Upper lobe of left lung (tissue), 6 donors: ENCODE measurements at regions not wholly inside any gene's neighbourhood (a gene's known extent, or its start where the extent isn't known, plus 50 kb on each side); places are given as distances from the start of the nearest gene placed in this dataset.

ENCODE experiments used
- ATAC-seq, 2 donors: fragments of 200-7000 bp; cut with Tn5 transposase; one replicate each; pipeline ENCODE4 v1.9.1; 2022; ENCODE audit warnings: mild to moderate bottlenecking in 2 of 2, moderate library complexity in 2 of 2; ENCODE audit not compliant: low FRiP score in 2 of 2
- DNase-seq, 2 donors: peaks; one replicate each; pipeline ENCODE4 v3.0.0-alpha.2; 2019 to 2020
- H3K27ac ChIP-seq, 4 donors: fragments of 200-600 bp; sonication (generic); one replicate each; pipeline ENCODE4 v1.5.1; 2016 to 2019
- H3K27me3 ChIP-seq, 4 donors: fragments of 200-600 bp; sonication (generic); one replicate each; pipeline ENCODE4 v1.5.1; 2017 to 2019
- H3K36me3 ChIP-seq, 4 donors: fragments of 200-600 bp; sonication (generic); one replicate each; pipeline ENCODE4 v1.5.1; 2016 to 2019
- H3K4me1 ChIP-seq, 4 donors: fragments of 200-600 bp; sonication (generic); one replicate each; pipeline ENCODE4 v1.5.1; 2018 to 2019
- H3K4me3 ChIP-seq, 4 donors: fragments of 200-600 bp; sonication (generic); one replicate each; pipeline ENCODE4 v1.5.1; 2017 to 2019; ENCODE audit warnings: mild to moderate bottlenecking in 2 of 4, moderate library complexity in 1 of 4
- H3K9me3 ChIP-seq, 4 donors: fragments of 200-600 bp; sonication (generic); one replicate each; pipeline ENCODE4 v1.5.1; 2018 to 2019
- CTCF ChIP-seq, 6 experiments: fragments of 450-650 bp in 4 of 6; fragments of 200-600 bp in 2 of 6; sonication (generic) in 2 of 6; IDR thresholded peaks; one replicate each; pipeline ENCODE4 v1.5.1; 2016 to 2019; ENCODE audit warnings: antibody characterized with exemption in 6 of 6
- EP300 ChIP-seq, 4 donors: sonication (generic); formaldehyde crosslinking; IDR thresholded peaks; one replicate each; pipeline ENCODE4 v1.5.1; 2017; ENCODE audit warnings: antibody characterized with exemption in 4 of 4, control low read depth in 2 of 4
- POLR2A ChIP-seq, 4 donors: fragments of 450-650 bp; IDR thresholded peaks; one replicate each; pipeline ENCODE4 v1.5.1; 2016 to 2017; ENCODE audit warnings: antibody characterized with exemption in 4 of 4, mild to moderate bottlenecking in 2 of 4
- POLR2AphosphoS5 ChIP-seq, 2 donors: sonication (generic); formaldehyde crosslinking; IDR thresholded peaks; one replicate each; pipeline ENCODE4 v1.5.1; 2017; ENCODE audit warnings: antibody characterized with exemption in 2 of 2
- WGBS, 2 donors: methylation state at CpG; one replicate each; pipeline ENCODE4 v1.1.5; 2017 to 2018; 5-methylcytosine and 5-hydroxymethylcytosine counted together
- donor health status: DM: no; HTN: no; CAD: no; lungs with moderate emphysema.
- donor health status: DM: no; HTN: yes; CAD: no; lungs with severe emphysema.

DNA sequence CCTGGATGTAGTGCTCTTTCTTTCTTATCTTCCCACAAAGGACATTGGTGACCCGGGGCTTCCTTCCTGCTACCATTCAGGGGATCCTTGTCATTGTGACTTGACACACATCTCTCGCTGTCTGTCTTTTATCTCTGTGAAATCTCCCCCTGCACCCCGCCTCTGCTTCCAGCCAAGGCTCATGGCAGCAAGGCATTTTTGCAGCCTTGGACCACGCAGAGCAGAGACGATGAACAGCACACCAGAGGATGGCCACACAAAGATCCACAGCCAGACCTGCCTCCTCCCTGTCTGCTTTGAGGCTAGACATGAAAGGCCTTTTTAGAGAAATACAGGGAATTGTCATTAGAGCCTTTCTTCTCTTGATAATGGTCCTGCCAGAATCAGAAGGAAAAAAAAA, 549.1 kb downstream of the CDK5RAP2 start:
- DNase-seq = no peak
- no peaks in the 10 kb centered on the region for H3K9me3 ChIP-seq
- no peak overlapping the region for H3K27ac ChIP-seq
- ATAC-seq = no peak
- H3K36me3 ChIP-seq = no peaks in the 10 kb centered on the region
- TF ChIP-seq EP300 (IDR thresholded peaks at IDR 0.05) (no peak), POLR2A (IDR thresholded peaks at IDR 0.05) (no peak), POLR2AphosphoS5 (IDR thresholded peaks at IDR 0.05) (no peak), CTCF (IDR thresholded peaks at IDR 0.05) (no peak)
- WGBS, 2 donors = 22 to 26% methylated on average over 5 of the region's 5 CpGs
- no peaks in the 10 kb centered on the region for H3K4me1 ChIP-seq
- H3K4me3 ChIP-seq = no peak overlapping the region
- H3K27me3 ChIP-seq = no peaks in the 10 kb centered on the region

DNA sequence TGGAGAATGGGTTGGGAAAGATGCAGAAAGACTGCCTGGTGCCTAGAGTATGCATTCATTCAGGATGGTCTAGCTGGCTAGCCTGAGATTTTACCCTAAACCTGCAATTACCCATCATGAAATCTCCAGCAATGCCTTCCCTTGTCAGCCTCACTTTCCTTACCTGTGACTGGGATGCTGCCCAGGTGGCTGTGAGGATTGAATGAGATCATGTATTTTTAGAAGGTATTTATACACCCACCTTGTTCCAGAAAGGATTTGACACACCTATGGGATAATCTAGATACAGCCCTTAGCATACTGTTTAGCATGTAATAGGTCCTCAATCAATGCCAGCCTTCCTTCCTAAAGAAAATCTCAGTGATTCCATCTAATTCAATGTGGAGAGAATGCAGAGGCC, 561.4 kb downstream of the CDK5RAP2 start:
- no peaks in the 10 kb centered on the region for H3K27me3 ChIP-seq
- H3K9me3 ChIP-seq = no peaks in the 10 kb centered on the region
- no peak for TF ChIP-seq POLR2A (IDR thresholded peaks at IDR 0.05)
- no peak for TF ChIP-seq POLR2AphosphoS5 (IDR thresholded peaks at IDR 0.05)
- TF ChIP-seq EP300 (IDR thresholded peaks at IDR 0.05) = no peak
- no peak for TF ChIP-seq CTCF (IDR thresholded peaks at IDR 0.05)
- no peak overlapping the region for H3K27ac ChIP-seq
- no peak overlapping the region for H3K4me3 ChIP-seq
- ATAC-seq (no peak), DNase-seq (no peak)
- H3K36me3 ChIP-seq = no peaks in the 10 kb centered on the region
- H3K4me1 ChIP-seq = no peaks in the 10 kb centered on the region

DNA sequence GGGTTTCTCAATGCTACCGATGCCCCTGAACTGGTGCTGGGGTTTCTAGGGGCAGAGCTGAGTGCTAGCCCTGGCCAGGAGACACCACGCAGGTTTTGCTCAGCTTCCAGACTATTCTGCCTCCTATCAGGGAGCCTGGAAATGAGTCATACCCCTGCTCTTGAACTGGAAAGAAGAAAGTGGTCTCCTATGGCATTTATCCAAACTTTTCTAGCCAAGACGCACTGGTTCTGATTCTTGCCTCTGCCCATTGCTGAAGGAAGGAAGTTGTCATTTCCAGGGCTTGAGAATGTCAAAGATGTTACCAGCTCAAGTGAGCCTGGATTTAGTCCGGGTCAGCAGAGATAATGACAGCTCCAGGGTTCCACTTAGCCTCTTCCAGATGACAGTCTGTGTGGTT, 561.9 kb downstream of the CDK5RAP2 start:
- Histone ChIP-seq H3K9me3 (no peaks in the 10 kb centered on the region), H3K27me3 (no peaks in the 10 kb centered on the region), H3K4me3 (no peak overlapping the region), H3K27ac (no peak overlapping the region), H3K36me3 (no peaks in the 10 kb centered on the region), H3K4me1 (no peaks in the 10 kb centered on the region)
- DNase-seq (no peak), ATAC-seq (no peak)
- no peak for TF ChIP-seq POLR2AphosphoS5 (IDR thresholded peaks at IDR 0.05)
- TF ChIP-seq EP300 (IDR thresholded peaks at IDR 0.05) = no peak
- no peak for TF ChIP-seq POLR2A (IDR thresholded peaks at IDR 0.05)
- TF ChIP-seq CTCF (IDR thresholded peaks at IDR 0.05) = no peak
- 52 to 54% methylated on average over 4 of the region's 4 CpGs for WGBS, 2 donors

DNA sequence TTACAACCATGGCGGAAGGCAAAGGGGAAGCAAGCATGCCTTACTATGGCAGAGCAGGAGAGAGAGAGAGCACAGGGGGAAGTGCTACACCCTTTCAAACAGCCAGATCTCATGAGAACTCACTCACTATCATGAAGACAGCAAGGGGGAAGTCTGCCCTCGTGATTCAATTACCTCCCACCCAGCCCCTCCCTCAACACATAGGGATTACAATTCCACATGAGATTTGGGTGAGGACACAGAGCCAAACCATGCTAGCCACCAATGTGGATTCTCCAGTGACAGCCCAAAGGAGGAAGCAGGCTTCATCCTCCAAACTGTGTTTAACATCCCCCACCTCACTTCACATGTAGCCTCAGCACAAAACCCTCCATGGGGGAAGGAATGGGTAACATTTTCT, 563.7 kb downstream of the CDK5RAP2 start:
- TF ChIP-seq CTCF (IDR thresholded peaks at IDR 0.05) = no peak
- no peak for TF ChIP-seq POLR2A (IDR thresholded peaks at IDR 0.05)
- TF ChIP-seq POLR2AphosphoS5 (IDR thresholded peaks at IDR 0.05) = no peak
- no peak for DNase-seq
- no peak for ATAC-seq
- Histone ChIP-seq H3K27ac (no peak overlapping the region), H3K27me3 (no peaks in the 10 kb centered on the region), H3K36me3 (no peaks in the 10 kb centered on the region), H3K9me3 (no peaks in the 10 kb centered on the region), H3K4me1 (no peaks in the 10 kb centered on the region), H3K4me3 (no peak overlapping the region)
- 39 to 42% methylated on average over 2 of the region's 2 CpGs for WGBS, 2 donors

DNA sequence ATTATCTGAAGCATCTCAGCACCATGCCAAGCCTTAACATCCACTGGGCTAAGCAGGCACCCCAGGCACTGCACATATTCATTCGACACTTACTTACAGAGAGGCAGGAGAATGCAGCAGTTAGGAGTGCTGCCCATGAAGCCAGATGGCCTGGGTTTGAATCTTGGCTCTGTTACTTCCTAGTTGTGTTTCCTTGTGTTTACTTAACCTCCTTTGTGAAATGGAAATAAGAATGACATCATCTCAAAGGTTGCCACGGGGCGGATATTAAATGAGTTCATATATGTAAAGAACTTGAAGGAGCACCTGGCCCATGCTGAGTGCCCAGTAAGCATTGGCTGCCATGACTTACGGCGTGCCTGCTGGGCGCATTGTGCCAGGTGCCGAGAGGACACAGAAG, 565.2 kb downstream of the CDK5RAP2 start:
- WGBS, 2 donors = 85 to 88% methylated on average over 7 of the region's 7 CpGs
- H3K4me1 ChIP-seq = no peaks in the 10 kb centered on the region
- H3K9me3 ChIP-seq = no peaks in the 10 kb centered on the region
- H3K27me3 ChIP-seq = no peaks in the 10 kb centered on the region
- peak in 1 of 2 donors; percentile 34 for DNase-seq
- ATAC-seq = no peak
- H3K27ac ChIP-seq = no peak overlapping the region
- no peak overlapping the region for H3K4me3 ChIP-seq
- TF ChIP-seq CTCF (IDR thresholded peaks at IDR 0.05) = no peak
- no peak for TF ChIP-seq EP300 (IDR thresholded peaks at IDR 0.05)
- no peak for TF ChIP-seq POLR2A (IDR thresholded peaks at IDR 0.05)
- no peak for TF ChIP-seq POLR2AphosphoS5 (IDR thresholded peaks at IDR 0.05)
- no peaks in the 10 kb centered on the region for H3K36me3 ChIP-seq
